CD14-positive monocyte (primary cell): ENCODE measurements at regions not wholly inside any gene's neighbourhood (a gene's known extent, or its start where the extent isn't known, plus 50 kb on each side); places are given as distances from the start of the nearest gene placed in this dataset.
A peak's percentile ranks its signal among the peaks of the same experiment; 100 is the strongest.

Source experiments
- DNase-seq, 3 donors: peaks; one replicate each; pipeline ENCODE4 v3.0.0-alpha.2; 2011 to 2022
- H2AFZ ChIP-seq: 2 replicates; pipeline ENCODE4 v1.6.0; 2012; ENCODE audit warnings: mild to moderate bottlenecking, low read depth, low read length, inconsistent platforms; ENCODE audit not compliant: insufficient read depth, poor library complexity, severe bottlenecking
- H3K27ac ChIP-seq, 2 donors: 1 replicate in 1 of 2; 2 replicates in 1 of 2; pipeline ENCODE4 v1.5.1; 2012 to 2013; ENCODE audit warnings: low read length in 2 of 2, control low read depth in 1 of 2, inconsistent platforms in 1 of 2, low read depth in 1 of 2, mild to moderate bottlenecking in 1 of 2
- H3K27me3 ChIP-seq, 2 donors: one replicate each; pipeline versions ENCODE4 v1.6.0 to v1.6.1; 2011 to 2013; ENCODE audit warnings: low read length in 2 of 2; ENCODE audit not compliant: control insufficient read depth in 2 of 2, insufficient read depth in 2 of 2
- H3K36me3 ChIP-seq, 2 donors: replicated peaks in 1 of 2; 1 replicate in 1 of 2; 2 replicates in 1 of 2; pipeline versions ENCODE4 v1.5.1 to v1.6.1; 2012 to 2013; ENCODE audit warnings: low read length in 2 of 2, control low read depth in 1 of 2, inconsistent platforms in 1 of 2, mild to moderate bottlenecking in 1 of 2; ENCODE audit not compliant: insufficient read depth in 2 of 2, control insufficient read depth in 1 of 2
- H3K4me1 ChIP-seq, 2 donors: 1 replicate in 1 of 2; 2 replicates in 1 of 2; pipeline versions ENCODE4 v1.5.1 to v1.6.1; 2012 to 2013; ENCODE audit warnings: low read length in 2 of 2, control low read depth in 1 of 2, inconsistent platforms in 1 of 2, mild to moderate bottlenecking in 1 of 2, moderate library complexity in 1 of 2; ENCODE audit not compliant: insufficient read depth in 2 of 2, control insufficient read depth in 1 of 2
- H3K4me2 ChIP-seq: replicated peaks from 2 replicates; pipeline ENCODE3; 2012; ENCODE audit warnings: low read length, moderate library complexity, mild to moderate bottlenecking; ENCODE audit not compliant: poor library complexity, severe bottlenecking; ENCODE audit errors: extremely low read depth
- H3K4me3 ChIP-seq, 3 experiments: fragments of 200-600 bp in 1 of 3; sonication (generic) in 1 of 3; replicated peaks in 1 of 3; 1 replicate in 2 of 3; 2 replicates in 1 of 3; pipeline ENCODE4 v1.5.1; 2011 to 2013; ENCODE audit warnings: low read length in 3 of 3, mild to moderate bottlenecking in 3 of 3, control low read depth in 2 of 3, low read depth in 2 of 3, inconsistent platforms in 1 of 3, moderate library complexity in 1 of 3
- H3K79me2 ChIP-seq: 2 replicates; pipeline ENCODE4 v1.6.0; 2012; ENCODE audit warnings: mild to moderate bottlenecking, control low read depth, inconsistent platforms, low read length, moderate library complexity; ENCODE audit not compliant: insufficient read depth
- H3K9ac ChIP-seq: 2 replicates; pipeline ENCODE4 v1.6.0; 2017; ENCODE audit warnings: low read length, mild to moderate bottlenecking; ENCODE audit not compliant: insufficient read depth, poor library complexity, severe bottlenecking
- H3K9me3 ChIP-seq, 2 donors: replicated peaks in 1 of 2; 1 replicate in 1 of 2; 2 replicates in 1 of 2; pipeline versions ENCODE4 v1.5.1 to v1.6.1; 2012 to 2013; ENCODE audit warnings: low read length in 2 of 2, control low read depth in 1 of 2; ENCODE audit not compliant: control insufficient read depth in 1 of 2, insufficient read depth in 1 of 2
- H4K20me1 ChIP-seq: 2 replicates; pipeline ENCODE4 v1.6.0; 2012; ENCODE audit warnings: mild to moderate bottlenecking, low read length, control low read depth, moderate library complexity; ENCODE audit not compliant: insufficient read depth
- H3K27ac Mint-ChIP-seq, 7 donors: one replicate each; pipeline ENCODE4 v1.8.0; 2020; ENCODE audit warnings: mild to moderate bottlenecking in 7 of 7, mixed read lengths in 7 of 7, moderate library complexity in 6 of 7, inconsistent platforms in 2 of 7
- H3K27me3 Mint-ChIP-seq, 3 donors: one replicate each; pipeline ENCODE4 v1.8.0; 2021 to 2022; ENCODE audit warnings: low read depth in 3 of 3, mild to moderate bottlenecking in 3 of 3, mixed read lengths in 3 of 3, moderate library complexity in 3 of 3, inconsistent platforms in 1 of 3
- H3K36me3 Mint-ChIP-seq, 2 donors: one replicate each; pipeline ENCODE4 v1.8.0; 2020; ENCODE audit warnings: mixed read lengths in 2 of 2, inconsistent platforms in 1 of 2, mild to moderate bottlenecking in 1 of 2
- H3K4me1 Mint-ChIP-seq: one replicate; pipeline ENCODE4 v1.8.0; 2020; ENCODE audit warnings: mild to moderate bottlenecking, mixed read lengths
- H3K4me3 Mint-ChIP-seq, 2 donors: one replicate each; pipeline ENCODE4 v1.8.0; 2020; ENCODE audit warnings: mild to moderate bottlenecking in 2 of 2, mixed read lengths in 2 of 2, moderate library complexity in 1 of 2
- H3K9me3 Mint-ChIP-seq, 7 donors: one replicate each; pipeline ENCODE4 v1.8.0; 2020 to 2022; ENCODE audit warnings: mixed read lengths in 7 of 7, mild to moderate bottlenecking in 6 of 7, moderate library complexity in 6 of 7, inconsistent platforms in 2 of 7
- WGBS: methylation state at CpG from one replicate; pipeline ENCODE4 v1.1.5; 2013; ENCODE audit warnings: missing lambda C conversion rate; ENCODE audit not compliant: insufficient coverage; 5-methylcytosine and 5-hydroxymethylcytosine counted together
- intact Hi-C, 2 donors: fragments of 100-400 bp; cut with micrococcal nuclease; formaldehyde crosslinking; loops; one replicate each; pipeline versions ENCODE4 v1.15.0 to v1.15.1; 2023
- TF ChIP-seq, protein P1 (sequence below): fragments of 200-600 bp; IDR thresholded peaks from one replicate; pipeline ENCODE4 v1.8.0; 2022; ENCODE audit warnings: antibody characterized with exemption, mild to moderate bottlenecking

GRCh38 chr10:22475651-22476600, 130.6 kb downstream of the SPAG6 start:
- intact Hi-C loops, result no loop called here
- peak overlapping the region in 1 of 3 experiments; percentile 62 for H3K4me3 ChIP-seq
- DNase-seq, result no peak
- H3K79me2 ChIP-seq, result no peaks in the 10 kb centered on the region
- peaks cover 3% of the 10 kb centered on the region in 2 donors for H3K36me3 Mint-ChIP-seq
- no peak overlapping the region for H3K9ac ChIP-seq
- peaks cover 74 to 81% of the 10 kb centered on the region in 2 donors for H3K27me3 ChIP-seq
- peaks cover 0 to 15% of the 10 kb centered on the region in 2 donors for H3K9me3 ChIP-seq
- no peaks in the 10 kb centered on the region for H4K20me1 ChIP-seq
- WGBS, result under 1% methylated on average over 89 of the region's 96 CpGs
- H3K27ac ChIP-seq, result no peak overlapping the region
- TF ChIP-seq, protein P1, sequence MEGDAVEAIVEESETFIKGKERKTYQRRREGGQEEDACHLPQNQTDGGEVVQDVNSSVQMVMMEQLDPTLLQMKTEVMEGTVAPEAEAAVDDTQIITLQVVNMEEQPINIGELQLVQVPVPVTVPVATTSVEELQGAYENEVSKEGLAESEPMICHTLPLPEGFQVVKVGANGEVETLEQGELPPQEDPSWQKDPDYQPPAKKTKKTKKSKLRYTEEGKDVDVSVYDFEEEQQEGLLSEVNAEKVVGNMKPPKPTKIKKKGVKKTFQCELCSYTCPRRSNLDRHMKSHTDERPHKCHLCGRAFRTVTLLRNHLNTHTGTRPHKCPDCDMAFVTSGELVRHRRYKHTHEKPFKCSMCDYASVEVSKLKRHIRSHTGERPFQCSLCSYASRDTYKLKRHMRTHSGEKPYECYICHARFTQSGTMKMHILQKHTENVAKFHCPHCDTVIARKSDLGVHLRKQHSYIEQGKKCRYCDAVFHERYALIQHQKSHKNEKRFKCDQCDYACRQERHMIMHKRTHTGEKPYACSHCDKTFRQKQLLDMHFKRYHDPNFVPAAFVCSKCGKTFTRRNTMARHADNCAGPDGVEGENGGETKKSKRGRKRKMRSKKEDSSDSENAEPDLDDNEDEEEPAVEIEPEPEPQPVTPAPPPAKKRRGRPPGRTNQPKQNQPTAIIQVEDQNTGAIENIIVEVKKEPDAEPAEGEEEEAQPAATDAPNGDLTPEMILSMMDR, result no peak
- H3K27ac Mint-ChIP-seq, result no peak overlapping the region
- peak overlapping the region; percentile 56 for H2AFZ ChIP-seq
- peak overlapping the region; percentile 77 to 97 for H3K4me3 Mint-ChIP-seq
- no peaks in the 10 kb centered on the region for H3K36me3 ChIP-seq
- peak overlapping the region; percentile 73 for H3K4me2 ChIP-seq
- H3K9me3 Mint-ChIP-seq, result peaks cover 0 to 17% (median 2%) of the 10 kb centered on the region in 7 donors
- peaks cover 15% of the 10 kb centered on the region for H3K4me1 Mint-ChIP-seq
- peaks cover 68 to 83% (median 76%) of the 10 kb centered on the region in 3 donors for H3K27me3 Mint-ChIP-seq
- H3K4me1 ChIP-seq, result peaks cover 15 to 20% of the 10 kb centered on the region in 2 donors

DNA sequence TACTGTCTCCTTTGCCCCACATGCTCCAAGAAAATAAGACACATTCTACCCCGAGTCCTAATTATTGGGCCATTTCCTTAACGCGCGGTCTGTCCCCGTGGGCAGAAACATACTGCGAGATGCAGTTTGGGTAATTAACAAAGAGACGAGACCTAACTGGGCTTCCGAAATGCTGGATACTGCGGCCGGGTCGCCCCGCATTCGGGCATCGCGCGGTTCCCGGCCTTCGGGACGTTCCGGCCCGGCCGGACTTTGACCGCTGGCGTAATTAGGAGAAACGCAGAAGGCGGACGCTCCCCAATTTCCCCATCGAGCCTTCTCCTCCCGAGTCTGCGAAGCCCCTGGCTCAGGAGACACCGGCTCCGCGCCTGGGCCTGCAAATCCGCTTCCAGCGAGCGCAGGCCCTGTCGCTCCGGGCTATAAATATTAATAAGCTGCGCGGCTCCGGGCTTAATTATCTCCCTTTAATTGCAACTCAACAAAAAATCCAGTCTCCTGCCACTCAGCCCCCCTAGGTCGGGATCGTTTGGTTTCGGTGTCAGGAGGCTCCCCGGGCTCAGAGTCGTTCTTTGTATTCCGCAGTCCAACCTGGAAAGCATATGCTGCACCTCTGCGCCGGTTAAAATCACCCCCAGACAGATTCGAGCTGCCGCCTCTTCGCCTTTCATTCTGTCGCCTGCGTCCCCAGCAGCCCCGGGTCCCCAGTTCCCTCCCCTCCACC, 131.5 kb downstream of the SPAG6 start:
- Histone ChIP-seq H3K27me3 (peaks cover 68 to 75% of the 10 kb centered on the region in 2 donors), H3K9me3 (peaks cover 0 to 15% of the 10 kb centered on the region in 2 donors), H3K4me1 (peaks cover 15 to 20% of the 10 kb centered on the region in 2 donors), H3K4me3 (peak overlapping the region in 1 of 3 experiments; percentile 62), H3K4me2 (peak overlapping the region; percentile 73), H3K27ac (no peak overlapping the region), H3K9ac (no peak overlapping the region), H4K20me1 (no peaks in the 10 kb centered on the region), H3K36me3 (no peaks in the 10 kb centered on the region), H3K79me2 (no peaks in the 10 kb centered on the region), H2AFZ (peak overlapping the region; percentile 56)
- no peak overlapping the region for H3K27ac Mint-ChIP-seq
- peaks cover 67 to 79% (median 77%) of the 10 kb centered on the region in 3 donors for H3K27me3 Mint-ChIP-seq
- H3K36me3 Mint-ChIP-seq, result peaks cover 3% of the 10 kb centered on the region in 2 donors
- H3K4me3 Mint-ChIP-seq, result peak overlapping the region; percentile 53 to 85
- H3K4me1 Mint-ChIP-seq, result peaks cover 15% of the 10 kb centered on the region
- H3K9me3 Mint-ChIP-seq, result peaks cover 0 to 13% (median 2%) of the 10 kb centered on the region in 7 donors
- 14% methylated on average over 44 of the region's 55 CpGs for WGBS
- intact Hi-C loops, result no loop called here
- DNase-seq, result no peak
- TF ChIP-seq, protein P1, result no peak
